ENCODE measurements at regions not wholly inside any gene's neighbourhood (a gene's known extent, or its start where the extent isn't known, plus 50 kb on each side); places are given as distances from the start of the nearest gene placed in this dataset.

DNA sequence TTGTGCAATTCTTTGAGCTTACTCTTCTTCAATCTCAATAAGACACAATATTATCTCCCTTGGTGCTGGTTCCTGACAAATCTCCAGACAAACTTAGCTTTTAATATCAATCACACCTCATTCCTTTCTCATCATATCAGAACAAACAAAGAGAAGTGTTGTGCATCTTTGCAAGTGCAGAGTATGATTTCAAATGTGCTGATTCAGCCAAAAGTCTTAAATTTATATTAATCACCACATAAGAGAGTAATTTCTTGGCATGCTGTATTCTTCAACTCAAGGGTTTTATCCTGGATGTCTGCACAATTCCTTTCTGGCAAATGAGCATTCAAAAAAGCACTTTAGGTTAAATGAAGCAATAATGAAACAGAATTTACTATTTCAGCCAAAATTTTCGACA lies 877.8 kb downstream of the ANKRD7 start:
- DNase-seq (ENCODE audit: low spot score), result no peak

DNA sequence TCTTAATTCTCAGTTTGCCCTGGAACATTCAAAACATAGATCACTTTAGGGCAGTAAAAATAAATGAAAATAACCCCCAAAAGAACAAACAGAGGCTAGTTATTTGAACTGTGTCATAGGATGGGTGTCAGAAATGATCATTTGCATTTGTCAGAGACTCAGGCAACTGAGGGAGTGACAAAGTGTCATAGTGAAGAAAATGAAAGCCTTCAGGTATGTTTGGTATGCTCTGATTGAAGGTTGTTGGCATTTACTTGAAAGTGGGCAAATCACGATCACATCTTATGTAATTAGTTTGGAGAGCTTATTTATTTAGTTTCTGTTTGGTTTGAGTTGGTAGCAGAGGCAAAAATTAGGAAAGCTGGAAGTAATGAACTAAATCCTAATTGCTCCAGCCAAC lies 880.9 kb downstream of the ANKRD7 start:
- DNase-seq (ENCODE audit: low spot score), result no peak

DNA sequence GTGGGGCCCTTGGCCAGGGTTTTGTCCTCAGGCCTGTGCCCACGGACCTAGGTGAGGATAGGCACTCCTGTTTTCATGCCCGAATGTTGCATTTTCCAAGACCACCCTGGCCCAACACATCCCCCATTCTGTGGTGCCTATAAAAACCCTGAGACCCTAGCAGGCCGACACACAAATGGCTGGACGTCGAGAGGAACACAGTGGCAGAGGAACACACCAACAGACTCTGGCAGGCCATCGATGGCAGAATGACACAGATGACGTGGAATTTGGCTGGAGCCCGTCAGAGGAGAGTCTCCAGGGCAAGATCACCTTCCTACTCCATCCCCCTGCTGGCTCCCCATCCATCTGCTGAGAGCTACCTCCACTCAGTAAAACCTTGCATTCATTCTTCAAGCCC lies 898.8 kb downstream of the ANKRD7 start:
- DNase-seq (ENCODE audit: low spot score), result no peak

DNA sequence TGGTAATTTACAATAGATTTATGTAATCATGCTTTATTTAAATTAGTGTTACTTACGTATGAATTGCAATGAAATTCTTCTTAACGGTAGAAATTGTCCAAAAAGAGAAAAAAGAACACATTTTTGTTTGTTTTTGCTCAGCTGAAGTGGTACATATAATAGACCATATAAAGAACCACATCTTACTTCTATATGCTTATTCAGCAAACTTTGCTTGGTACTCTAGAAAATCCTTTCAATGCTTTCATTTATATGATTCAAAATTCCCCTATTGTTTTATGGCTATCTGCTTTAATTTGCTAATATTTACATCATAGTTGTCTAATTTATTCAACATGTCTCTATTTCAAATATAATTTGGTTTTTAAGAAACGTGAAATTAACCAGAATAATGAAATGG lies 903.2 kb downstream of the ANKRD7 start:
- no peak for DNase-seq (ENCODE audit: low spot score)

DNA sequence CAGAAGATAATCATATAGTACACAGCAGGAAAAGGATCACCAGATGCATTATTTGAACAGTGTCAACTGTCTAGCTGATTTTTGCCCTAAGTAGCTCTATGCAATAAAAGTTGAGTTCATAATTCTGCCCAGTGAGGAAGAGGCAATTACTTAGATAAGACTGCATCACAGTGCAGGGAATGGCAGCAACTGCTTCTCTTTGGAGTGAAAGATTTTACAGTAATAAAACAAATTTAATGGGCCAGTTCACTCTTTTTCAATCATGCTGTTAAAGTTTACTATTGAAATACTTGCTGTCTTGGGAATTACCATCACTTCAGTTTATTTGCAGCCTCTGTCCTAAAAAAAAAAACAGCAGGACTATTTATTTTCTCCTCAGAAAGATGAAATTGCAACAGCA lies 907.9 kb downstream of the ANKRD7 start:
- DNase-seq (ENCODE audit: low spot score), result no peak

DNA sequence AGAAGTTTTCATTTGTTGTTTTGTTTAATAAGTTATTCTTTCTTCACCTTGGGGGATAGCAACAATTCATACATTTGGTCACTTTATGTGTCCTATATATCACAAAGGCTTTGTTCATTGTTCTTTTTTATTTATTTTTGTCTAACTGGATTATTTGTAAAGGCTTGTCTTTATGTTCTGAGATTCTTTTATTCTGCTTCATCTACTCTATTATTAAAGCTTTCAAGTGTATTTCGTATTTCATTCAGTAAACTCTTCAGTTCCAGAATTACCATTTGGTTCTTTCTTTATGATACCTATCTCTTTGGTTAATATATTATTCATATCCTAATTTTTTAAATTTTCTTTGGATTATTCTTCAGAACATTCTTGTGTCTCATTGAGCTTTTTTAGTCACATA lies 942.9 kb downstream of the ANKRD7 start:
- no peak for DNase-seq (ENCODE audit: low spot score)

DNA sequence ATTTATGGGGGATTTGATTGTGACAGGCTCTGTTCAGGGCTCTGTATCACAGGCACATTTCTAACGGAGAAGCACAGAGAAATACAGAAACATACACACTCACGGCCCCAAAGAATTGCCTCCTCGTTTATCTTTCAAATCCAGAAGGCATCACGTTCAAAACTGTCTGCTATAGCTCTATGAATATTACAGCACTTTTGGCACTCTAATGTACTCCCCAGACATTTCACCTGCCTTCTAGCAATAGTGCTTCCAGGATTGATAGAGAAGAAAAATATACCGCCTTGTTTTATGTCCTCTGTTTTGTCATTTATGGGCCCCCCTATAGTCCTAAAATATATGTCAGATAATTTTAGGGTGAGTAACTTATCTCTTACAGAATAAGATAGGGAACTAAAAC lies 947.5 kb downstream of the ANKRD7 start:
- no peak for DNase-seq (ENCODE audit: low spot score)

DNA sequence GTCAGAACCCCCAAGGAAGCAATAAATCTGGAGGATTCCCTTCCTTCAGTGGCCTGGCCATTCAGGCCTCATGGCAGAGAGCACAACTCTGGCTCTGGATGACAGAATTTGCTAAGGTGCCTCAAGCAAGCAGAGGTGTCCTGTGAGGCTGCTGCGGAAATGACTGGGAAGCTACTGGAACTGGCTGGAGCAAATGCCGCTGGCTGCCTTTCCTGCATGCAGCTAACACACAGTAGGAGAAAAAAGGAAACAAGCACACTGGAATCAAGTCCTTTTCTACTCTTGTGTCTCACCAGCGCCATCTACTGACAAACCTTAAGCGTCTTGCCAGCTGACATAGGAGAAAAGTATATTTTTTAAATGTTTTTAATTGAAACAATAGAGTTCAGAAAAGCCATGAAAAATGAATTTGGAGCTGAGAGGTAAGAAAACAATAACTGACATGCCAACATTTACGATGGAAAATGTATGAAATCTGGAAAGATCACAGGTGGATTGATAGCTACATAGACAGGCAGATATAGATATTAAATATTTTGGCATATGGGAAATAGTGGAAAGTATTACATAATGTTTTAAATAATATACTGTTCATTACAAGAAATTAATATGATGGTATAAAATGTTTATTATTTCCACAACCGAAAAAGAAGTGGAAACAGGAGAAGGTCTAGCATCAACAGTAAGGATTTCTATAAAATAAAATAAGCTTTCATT lies 951.6 kb downstream of the ANKRD7 start:
- peak; percentile 13 for DNase-seq (ENCODE audit: low spot score)

DNA sequence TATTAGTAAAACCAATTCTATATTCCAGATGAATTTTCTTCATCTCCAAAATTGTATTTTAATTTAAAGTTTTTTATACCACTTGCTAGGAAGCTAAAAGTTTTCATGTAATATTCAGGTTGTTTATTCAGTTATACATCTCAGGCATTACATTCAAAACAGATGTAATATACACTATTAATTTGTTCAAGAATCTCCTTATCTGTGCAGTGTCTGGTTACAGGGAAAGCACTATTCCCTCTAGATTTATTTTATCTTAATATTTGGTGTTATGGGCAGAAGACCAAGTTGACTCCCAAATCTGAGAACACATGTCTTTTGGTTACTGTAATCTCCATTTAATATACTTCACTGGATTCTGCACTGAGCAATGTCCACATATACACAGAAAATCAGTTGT lies 953.4 kb downstream of the ANKRD7 start:
- no peak for DNase-seq (ENCODE audit: low spot score)

DNA sequence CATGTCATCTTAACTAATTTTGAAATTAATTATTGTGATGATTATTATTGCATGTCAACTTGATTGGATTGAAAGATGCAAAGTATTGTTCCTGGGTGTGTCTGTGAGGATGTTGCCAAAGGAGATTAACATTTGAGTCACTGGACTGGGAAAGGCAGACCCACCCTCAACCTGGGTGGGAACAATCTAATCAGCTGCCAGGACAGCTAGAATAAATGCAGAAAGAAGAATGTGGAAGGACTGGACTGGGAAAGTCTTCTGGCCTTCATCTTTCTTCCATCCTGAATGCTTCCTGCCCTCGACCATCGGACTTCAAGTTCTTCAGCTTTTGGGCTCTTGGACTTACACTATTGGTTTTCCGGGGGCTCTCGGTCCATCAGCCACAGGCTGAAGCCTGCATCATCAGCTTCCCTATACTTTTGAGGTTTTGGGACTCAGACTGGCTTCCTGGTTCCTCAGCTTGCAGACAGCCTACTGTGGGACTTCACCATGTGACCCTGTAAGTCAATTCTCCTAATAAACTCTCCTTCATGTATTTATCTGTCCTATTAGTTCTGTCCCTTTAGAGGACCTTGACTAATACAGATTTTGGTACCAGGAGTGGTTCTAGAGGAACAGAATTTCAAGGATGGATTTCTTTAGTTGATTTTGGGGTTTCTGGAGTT lies 959.8 kb downstream of the ANKRD7 start:
- no peak for DNase-seq (ENCODE audit: low spot score)

DNA sequence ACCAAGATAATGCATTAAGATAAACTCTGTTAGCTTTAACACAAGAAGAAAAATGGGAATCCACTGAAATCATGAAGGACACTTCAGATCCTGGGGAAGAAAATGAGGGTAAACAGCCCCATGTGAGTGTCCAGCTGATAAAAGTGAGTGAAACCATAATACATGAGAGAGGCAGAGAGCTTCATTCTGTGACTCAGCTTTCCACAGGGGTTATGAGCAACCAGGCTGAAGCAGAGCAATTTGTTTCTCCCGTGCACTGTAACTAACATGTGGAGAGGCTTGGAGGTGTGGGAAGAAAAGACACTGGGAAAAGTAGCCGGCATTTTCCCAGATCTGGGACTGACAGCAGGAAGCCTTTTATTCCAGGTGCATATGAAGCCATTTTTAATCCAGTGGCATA lies 971.7 kb downstream of the ANKRD7 start:
- no peak for DNase-seq (ENCODE audit: low spot score)

DNA sequence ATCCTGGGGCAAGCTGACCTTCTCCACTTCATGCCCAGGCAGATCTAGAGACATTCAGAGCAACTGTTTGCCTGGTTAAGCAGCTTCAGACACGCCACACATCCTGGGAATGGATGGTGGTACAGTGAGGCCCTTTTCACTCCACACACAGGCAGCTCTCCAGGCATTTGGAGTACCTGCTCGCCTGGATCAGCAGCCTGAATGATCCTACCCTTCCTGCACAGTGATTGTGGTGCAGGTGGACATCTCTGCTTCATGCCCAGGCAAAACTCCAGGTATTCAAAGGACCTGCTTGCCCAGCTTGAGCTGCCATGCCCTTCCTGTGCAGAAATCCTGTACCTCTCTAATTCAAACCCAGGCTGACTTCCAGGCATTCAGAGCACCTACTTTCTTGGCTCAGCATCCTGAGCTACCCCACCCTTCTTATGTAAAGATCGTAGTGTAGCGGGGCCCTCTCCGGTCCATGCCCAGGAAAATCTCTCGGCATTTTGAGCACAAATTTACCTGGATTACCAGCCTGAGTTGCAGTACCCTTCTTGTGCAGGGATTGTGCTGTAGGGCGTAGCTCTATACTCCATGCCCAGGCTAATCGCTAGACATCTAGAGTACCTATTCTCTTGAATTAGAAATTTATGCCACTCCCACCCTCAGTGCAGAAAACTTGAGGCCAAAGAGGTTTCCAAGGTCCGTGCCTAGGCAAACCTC lies 972.8 kb downstream of the ANKRD7 start:
- DNase-seq (ENCODE audit: low spot score), result no peak

DNA sequence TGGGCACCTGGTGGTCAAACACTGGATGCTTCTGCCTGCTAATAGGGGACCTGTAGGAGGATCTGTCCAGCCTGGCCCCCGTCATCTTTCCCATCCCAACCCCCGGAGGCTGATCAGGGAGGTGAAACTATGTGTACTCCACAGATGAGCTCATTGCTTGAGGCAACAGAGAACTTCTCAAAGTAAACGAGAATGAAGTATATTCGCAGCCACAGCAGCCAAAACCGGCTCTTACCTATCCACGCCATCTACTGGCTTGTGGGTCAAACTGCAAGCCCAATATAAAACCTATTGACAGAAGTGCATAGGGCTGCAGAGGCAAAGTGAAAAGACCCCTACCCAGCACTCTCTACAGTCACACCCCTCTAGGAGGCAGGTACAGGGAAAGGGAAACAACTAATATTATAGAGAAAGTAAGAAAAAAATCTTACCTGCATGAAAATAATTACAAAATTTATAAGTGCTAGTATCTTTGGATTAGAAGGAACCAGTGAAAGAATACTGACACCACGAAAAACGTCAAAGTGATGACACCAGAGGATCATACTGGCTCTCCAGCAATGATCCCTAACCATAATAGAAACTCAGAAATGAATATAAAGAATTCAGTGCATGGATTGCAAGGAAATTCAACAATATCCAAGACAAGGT lies 973.5 kb downstream of the ANKRD7 start:
- DNase-seq (ENCODE audit: low spot score), result no peak

DNA sequence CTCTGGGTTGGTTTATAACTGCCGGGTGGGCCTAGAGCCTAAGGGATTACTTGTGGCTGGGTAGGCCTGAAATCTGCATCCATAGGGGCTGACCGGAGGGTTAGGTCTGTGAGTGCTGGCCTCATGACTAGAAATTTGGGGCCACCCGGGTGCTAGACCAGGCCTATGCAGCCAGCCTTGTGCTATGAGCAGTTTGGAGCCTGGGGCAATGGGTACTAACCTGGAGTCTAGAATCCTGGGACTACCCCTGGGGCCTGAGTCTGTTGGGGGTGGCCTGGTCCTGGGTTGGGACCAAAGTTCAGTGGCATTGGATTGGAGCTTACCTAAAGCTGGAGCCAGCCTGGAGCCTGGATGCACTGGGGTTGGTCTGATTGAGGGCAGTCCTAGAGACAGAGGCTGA lies 995.2 kb downstream of the ANKRD7 start:
- DNase-seq (ENCODE audit: low spot score), result no peak

DNA sequence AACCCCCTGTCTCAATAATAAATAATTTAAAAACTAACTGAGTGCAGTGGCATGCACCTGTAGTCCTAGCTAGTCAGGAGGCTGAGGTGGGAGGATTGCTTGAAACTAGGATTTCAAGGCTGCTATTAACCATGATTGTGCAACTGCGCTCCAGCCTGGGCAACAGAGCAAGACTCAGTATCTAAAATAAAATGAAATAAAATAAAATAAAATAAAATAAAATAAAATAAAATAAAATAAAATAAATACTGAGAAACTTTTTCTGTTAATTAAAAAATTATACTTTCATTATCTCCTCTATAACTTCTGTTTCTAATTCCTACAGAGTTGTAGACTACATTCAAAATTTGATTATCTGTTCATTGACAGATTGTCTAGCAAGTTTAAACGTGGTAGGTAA lies 999.4 kb downstream of the ANKRD7 start:
- no peak for DNase-seq (ENCODE audit: low spot score)

DNA sequence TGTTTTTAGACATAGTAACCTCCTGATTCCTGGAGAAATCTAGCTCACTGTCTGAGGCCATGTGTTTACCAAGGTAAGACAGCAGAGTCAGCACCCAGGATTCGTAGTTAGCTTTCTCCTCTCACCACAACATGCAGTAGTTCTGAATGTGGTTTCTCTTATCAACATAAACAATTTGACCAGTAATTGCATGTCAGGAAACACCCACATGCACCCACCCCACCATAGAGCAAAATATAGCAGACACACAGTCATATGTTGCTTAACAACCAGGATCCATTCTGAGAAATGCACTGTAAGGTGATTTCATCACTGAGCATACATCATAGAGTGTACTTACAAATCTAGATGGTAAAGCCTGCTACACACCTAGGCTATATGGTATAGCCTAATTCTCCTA lies 1004.0 kb downstream of the ANKRD7 start:
- no peak for DNase-seq (ENCODE audit: low spot score)

DNA sequence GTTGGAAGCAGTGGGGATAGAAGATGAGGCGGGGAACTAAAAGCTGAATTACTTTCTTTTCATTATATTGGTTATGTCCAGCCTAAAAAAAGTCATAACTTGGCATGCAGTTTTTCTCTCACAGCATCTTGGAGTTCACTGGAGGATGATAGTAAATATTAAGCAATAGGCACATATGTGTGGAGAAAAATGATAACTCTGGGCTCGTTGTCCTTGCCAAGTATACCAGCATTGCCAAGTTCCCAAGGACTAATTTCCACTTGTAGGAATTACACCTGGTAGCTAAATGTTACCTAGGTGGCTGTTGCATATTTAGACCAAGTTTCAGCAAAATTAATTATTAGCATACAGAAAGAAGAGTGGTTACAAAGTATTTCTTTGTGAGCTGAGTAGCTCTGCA lies 1007.6 kb downstream of the ANKRD7 start:
- no peak for DNase-seq (ENCODE audit: low spot score)

DNA sequence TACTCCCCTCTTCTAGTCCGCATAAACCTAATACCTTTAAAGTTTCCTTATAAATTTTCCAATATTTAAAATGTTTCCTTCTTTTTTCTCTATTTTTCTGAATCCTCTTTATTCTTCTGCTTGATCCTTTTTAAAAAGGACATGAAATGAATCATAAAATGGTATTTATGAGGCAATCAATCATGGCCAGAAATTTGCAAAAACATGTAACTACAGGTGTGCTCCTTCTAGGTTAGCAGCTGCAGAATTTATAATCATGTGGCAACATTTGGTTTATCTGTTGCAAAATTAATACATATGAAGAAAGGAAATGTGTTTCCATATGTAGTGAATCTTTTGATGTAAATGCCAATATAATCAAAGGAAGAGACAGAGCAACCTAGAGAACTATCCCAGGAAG lies 1008.5 kb downstream of the ANKRD7 start:
- no peak for DNase-seq (ENCODE audit: low spot score)

DNA sequence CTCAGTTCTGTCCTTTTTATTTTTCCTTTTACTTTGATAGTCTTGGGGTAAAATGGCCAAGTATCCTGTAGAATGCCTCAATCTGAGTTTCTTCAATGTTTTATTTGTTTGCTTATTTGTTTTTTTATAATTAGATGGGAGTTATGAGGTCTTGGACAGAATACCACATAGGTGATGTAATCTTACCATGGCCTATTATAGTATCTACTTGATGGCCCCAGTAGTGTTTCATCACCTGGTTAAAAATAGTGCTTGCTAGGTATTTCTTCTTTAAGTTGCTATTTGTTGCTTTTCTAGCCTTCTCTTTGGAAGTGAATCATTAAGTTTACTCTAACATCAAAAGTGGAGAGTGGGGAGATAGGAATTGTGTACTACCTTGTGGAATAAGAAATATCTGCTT lies 1020.0 kb upstream of the KCND2 start:
- no peak for DNase-seq (ENCODE audit: low spot score)

DNA sequence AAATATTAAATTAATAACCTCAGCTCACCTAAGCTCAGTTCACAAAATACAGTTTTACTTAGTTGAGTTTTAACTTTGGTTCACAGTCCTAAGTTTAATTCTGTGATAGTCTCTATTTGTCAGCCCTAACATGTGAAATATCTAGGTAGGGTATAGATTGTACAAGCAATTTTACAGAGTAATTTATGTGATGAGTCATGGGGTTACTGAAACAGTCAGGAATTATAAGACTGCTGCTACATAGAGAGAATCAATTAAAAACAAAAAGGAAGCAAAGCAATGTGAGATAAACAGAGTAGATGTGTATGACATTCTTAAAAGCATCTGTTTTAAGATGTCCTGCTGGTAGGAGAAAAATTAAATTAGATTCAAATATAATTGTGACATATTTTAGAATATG lies 1018.2 kb upstream of the KCND2 start:
- no peak for DNase-seq (ENCODE audit: low spot score)

DNA sequence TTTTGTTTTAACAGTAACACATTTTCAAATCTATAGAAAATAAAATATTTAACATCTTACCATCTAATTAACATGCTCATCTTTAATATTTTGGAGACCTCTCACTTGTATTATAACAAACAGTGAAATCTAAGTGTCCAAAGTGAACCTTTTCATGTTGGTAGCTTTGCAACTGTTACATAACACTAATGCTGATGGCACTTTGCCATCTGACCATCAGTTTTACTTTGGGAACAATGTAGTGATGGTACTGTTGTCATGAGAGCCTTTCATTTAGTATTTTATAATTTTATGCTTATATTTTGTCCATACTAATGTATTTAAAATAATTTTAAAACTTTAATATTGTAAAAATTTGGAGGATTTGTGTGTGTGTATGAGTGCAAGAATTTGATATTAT lies 1017.0 kb upstream of the KCND2 start:
- DNase-seq (ENCODE audit: low spot score), result no peak

DNA sequence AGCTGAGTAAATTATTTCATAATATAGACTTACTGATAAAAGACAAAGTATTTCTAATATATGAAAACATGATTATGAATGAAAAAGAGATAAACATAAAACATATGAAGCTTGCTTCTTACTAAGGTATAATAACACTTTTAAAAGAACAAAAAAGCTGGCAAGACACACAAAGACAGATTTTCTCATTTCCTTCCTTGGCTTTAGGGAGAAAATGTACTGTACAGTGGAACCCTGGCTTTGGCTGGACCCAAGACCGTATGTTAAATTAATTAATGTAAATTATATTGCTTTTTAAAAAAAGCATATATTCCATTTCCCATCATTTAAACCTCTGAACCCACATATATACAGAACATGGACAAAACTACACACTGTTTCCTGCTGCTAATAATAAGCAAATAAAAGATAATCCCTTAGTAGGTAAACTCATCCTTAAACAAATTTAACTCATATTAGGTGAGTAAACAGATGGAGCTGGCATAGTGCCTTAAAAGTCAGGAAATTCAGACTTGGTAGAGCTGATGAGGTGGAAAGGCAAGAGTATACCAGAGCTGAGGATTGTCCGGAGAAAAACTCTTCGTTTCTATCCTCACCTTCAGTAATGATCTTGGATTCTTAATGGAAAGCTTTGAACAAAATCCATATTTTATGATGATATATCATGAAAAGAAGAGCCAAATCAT lies 1016.4 kb upstream of the KCND2 start:
- DNase-seq (ENCODE audit: low spot score), result no peak

Measured in CD4-positive, alpha-beta T cell treated with Interleukin-15 for 4 hours (primary cell).